Kidney (tissue), 13 donors: ENCODE measurements at regions not wholly inside any gene's neighbourhood (a gene's known extent, or its start where the extent isn't known, plus 50 kb on each side); places are given as distances from the start of the nearest gene placed in this dataset.

Source experiments
- DNase-seq, 5 donors: peaks; one replicate each; pipeline ENCODE4 v3.0.0-alpha.2; 2013 to 2020
- FAIRE-seq: peaks from 2 replicates; lab custom pipeline; 2012; peaks lifted over from hg19 to GRCh38; lab: Jason Lieb, UNC
- H3K27ac ChIP-seq, 2 donors: one replicate each; pipeline ENCODE4 v1.7.0; 2013; ENCODE audit warnings: low read depth in 2 of 2, low read length in 2 of 2, inconsistent platforms in 1 of 2
- H3K27me3 ChIP-seq: one replicate; pipeline ENCODE4 v1.7.1; 2013; ENCODE audit warnings: low read length, inconsistent platforms; ENCODE audit not compliant: control insufficient read depth, insufficient read depth
- H3K36me3 ChIP-seq, 3 donors: one replicate each; pipeline versions ENCODE4 v1.7.0 to v1.7.1; 2013; ENCODE audit warnings: low read length in 3 of 3, control low read depth in 1 of 3, inconsistent platforms in 1 of 3; ENCODE audit not compliant: insufficient read depth in 3 of 3, control insufficient read depth in 2 of 3
- H3K4me1 ChIP-seq, 3 donors: one replicate each; pipeline versions ENCODE4 v1.7.0 to v1.7.1; 2013; ENCODE audit warnings: low read length in 3 of 3, inconsistent platforms in 1 of 3, low read depth in 1 of 3; ENCODE audit not compliant: control insufficient read depth in 2 of 3, insufficient read depth in 2 of 3
- H3K4me3 ChIP-seq, 3 donors: one replicate each; pipeline versions ENCODE4 v1.7.0 to v1.8.1; 2013; ENCODE audit warnings: low read length in 3 of 3, control low read depth in 1 of 3, inconsistent platforms in 1 of 3
- H3K9ac ChIP-seq, 3 donors: one replicate each; pipeline versions ENCODE4 v1.7.0 to v1.7.1; 2013; ENCODE audit warnings: low read length in 3 of 3, control low read depth in 1 of 3, inconsistent platforms in 1 of 3
- H3K9me3 ChIP-seq, 3 donors: one replicate each; pipeline versions ENCODE4 v1.7.0 to v1.7.1; 2013; ENCODE audit warnings: low read length in 3 of 3, control low read depth in 1 of 3, inconsistent platforms in 1 of 3; ENCODE audit not compliant: control insufficient read depth in 2 of 3, insufficient read depth in 1 of 3
- CTCF ChIP-seq: IDR thresholded peaks from 3 replicates; pipeline ENCODE4 v1.5.1; 2012; ENCODE audit warnings: mild to moderate bottlenecking, moderate library complexity, borderline replicate concordance; ENCODE audit not compliant: insufficient read depth; ENCODE audit errors: extremely low read depth
- intact Hi-C: fragments of 100-400 bp; cut with DNase I; formaldehyde crosslinking; loops from one replicate; pipeline ENCODE4 v1.11.1; 2022
- donor health status: control.
- donor health status: control.
- donor health status: control.
- donor health status: control.
- donor health status: control.
- donor health status: DM: yes; HTN: yes; CAD: no.
- donor health status: Normal renal cell carcinoma (clear cell type).

GRCh38 chr9:108466304-108466703 lies 389.5 kb downstream of the ACTL7B start:
- Histone ChIP-seq H3K4me3 (no peak overlapping the region), H3K27ac (no peak overlapping the region), H3K27me3 (no peaks in the 10 kb centered on the region), H3K36me3 (no peaks in the 10 kb centered on the region), H3K4me1 (no peaks in the 10 kb centered on the region), H3K9me3 (no peaks in the 10 kb centered on the region), H3K9ac (no peak overlapping the region)
- DNase-seq (no peak), FAIRE-seq (no peak)
- TF ChIP-seq CTCF = no peak
- intact Hi-C loops = no loop called here

- Histone ChIP-seq H3K27ac (no peak overlapping the region), H3K4me3 (no peak overlapping the region), H3K36me3 (no peaks in the 10 kb centered on the region), H3K27me3 (no peaks in the 10 kb centered on the region), H3K4me1 (no peaks in the 10 kb centered on the region), H3K9ac (no peak overlapping the region), H3K9me3 (no peaks in the 10 kb centered on the region)
- no peak for TF ChIP-seq CTCF
- DNase-seq (no peak), FAIRE-seq (no peak)
- intact Hi-C loops = no loop called here
These were observed 391.7 kb downstream of the ACTL7B start for GRCh38 chr9:108463932-108464606.

- no peaks in the 10 kb centered on the region for H3K9me3 ChIP-seq
- DNase-seq = no peak
- H3K4me3 ChIP-seq = no peak overlapping the region
- intact Hi-C loops = no loop called here
- TF ChIP-seq CTCF = no peak
- H3K27me3 ChIP-seq = no peaks in the 10 kb centered on the region
- H3K4me1 ChIP-seq = no peaks in the 10 kb centered on the region
- FAIRE-seq = no peak
- no peaks in the 10 kb centered on the region for H3K36me3 ChIP-seq
- no peak overlapping the region for H3K27ac ChIP-seq
- no peak overlapping the region for H3K9ac ChIP-seq
These were observed 398.9 kb downstream of the ACTL7B start for GRCh38 chr9:108456903-108457302.
